H1 (cell line): ENCODE measurements at regions not wholly inside any gene's neighbourhood (a gene's known extent, or its start where the extent isn't known, plus 50 kb on each side); places are given as distances from the start of the nearest gene placed in this dataset.

Source experiments
- CTCF ChIA-PET: fragments of 300-600 bp; sonication (Branson Sonifier 250); formaldehyde crosslinking; loops from one replicate; lab custom pipeline; 2021; ENCODE audit not compliant: partially characterized antibody; lab: Charles Lee
- POLR2A ChIA-PET: fragments of 300-600 bp; sonication (Branson Sonifier 250); formaldehyde crosslinking; loops from one replicate; lab custom pipeline; 2021; ENCODE audit warnings: inconsistent platforms; ENCODE audit not compliant: partially characterized antibody; lab: Charles Lee
- DNase-seq, 2 experiments: peaks; one replicate each; pipeline versions ENCODE4 v3.0.0 to v3.0.0-alpha.2; 2010 to 2022; ENCODE audit warnings: low spot score in 2 of 2, low read depth in 1 of 2, mixed read lengths in 1 of 2
- FAIRE-seq: peaks from 2 replicates; lab custom pipeline; 2011; peaks lifted over from hg19 to GRCh38; lab: Jason Lieb, UNC
- H2AFZ ChIP-seq: 2 replicates; pipeline ENCODE4 v1.8.1; 2012; ENCODE audit warnings: low read length, inconsistent platforms
- H2AK5ac ChIP-seq: 2 replicates; pipeline ENCODE4 v1.6.1; 2013; ENCODE audit warnings: low read depth, low read length
- H2BK120ac ChIP-seq: replicated peaks from 2 replicates; pipeline ENCODE3; 2013; ENCODE audit warnings: low read depth, low read length, inconsistent platforms
- H2BK12ac ChIP-seq: 2 replicates; pipeline ENCODE4 v1.6.1; 2013; ENCODE audit warnings: low read depth, low read length
- H2BK15ac ChIP-seq: 2 replicates; pipeline ENCODE4 v1.6.1; 2013; ENCODE audit warnings: low read length
- H2BK20ac ChIP-seq: 2 replicates; pipeline ENCODE4 v1.6.1; 2013; ENCODE audit warnings: low read length
- H2BK5ac ChIP-seq: 2 replicates; pipeline ENCODE4 v1.6.1; 2013; ENCODE audit warnings: low read depth, low read length
- H3K14ac ChIP-seq: 2 replicates; pipeline ENCODE4 v1.6.1; 2013; ENCODE audit warnings: inconsistent platforms; ENCODE audit not compliant: insufficient read length
- H3K18ac ChIP-seq: 2 replicates; pipeline ENCODE4 v1.6.1; 2013; ENCODE audit warnings: low read length; ENCODE audit errors: extremely low read depth
- H3K23ac ChIP-seq: 2 replicates; pipeline ENCODE4 v1.6.1; 2013; ENCODE audit warnings: inconsistent platforms; ENCODE audit not compliant: insufficient read length
- H3K23me2 ChIP-seq: 2 replicates; pipeline ENCODE4 v1.6.1; 2013; ENCODE audit warnings: low read depth, low read length
- H3K27ac ChIP-seq: 2 replicates; pipeline ENCODE4 v1.6.1; 2011; ENCODE audit warnings: low read depth, low read length, inconsistent platforms
- H3K27me3 ChIP-seq, 4 experiments: replicated peaks in 1 of 4; 1 replicate in 1 of 4; 2 replicates in 3 of 4; pipeline versions ENCODE4 v1.6.1 to v1.8.1; 2011 to 2013; ENCODE audit warnings: low read length in 3 of 4, mild to moderate bottlenecking in 3 of 4, inconsistent platforms in 2 of 4, mixed read lengths in 2 of 4, moderate library complexity in 1 of 4; ENCODE audit not compliant: control insufficient read depth in 3 of 4, insufficient read depth in 3 of 4; ENCODE audit errors: extremely low read depth in 1 of 4
- H3K36me3 ChIP-seq, 4 experiments: 2 replicates each; pipeline versions ENCODE4 v1.6.1 to v1.8.1; 2011 to 2013; ENCODE audit warnings: mild to moderate bottlenecking in 4 of 4, low read length in 3 of 4, moderate library complexity in 2 of 4, control low read depth in 1 of 4, inconsistent platforms in 1 of 4; ENCODE audit not compliant: insufficient read depth in 4 of 4, control insufficient read depth in 2 of 4
- H3K4ac ChIP-seq: replicated peaks from 2 replicates; pipeline ENCODE3; 2013; ENCODE audit warnings: low read length, low read depth, mixed read lengths, inconsistent platforms; ENCODE audit not compliant: insufficient read length
- H3K4me1 ChIP-seq, 4 experiments: replicated peaks in 1 of 4; 1 replicate in 1 of 4; 2 replicates in 3 of 4; pipeline versions ENCODE4 v1.6.1 to v1.8.1; 2011 to 2013; ENCODE audit warnings: low read length in 3 of 4, inconsistent platforms in 2 of 4, mixed read lengths in 1 of 4; ENCODE audit not compliant: insufficient read depth in 4 of 4, control insufficient read depth in 3 of 4
- H3K4me2 ChIP-seq, 2 experiments: 2 replicates each; pipeline versions ENCODE4 v1.6.1 to v1.8.1; 2011 to 2013; ENCODE audit warnings: low read depth in 2 of 2, low read length in 2 of 2, control low read depth in 1 of 2, inconsistent platforms in 1 of 2, mild to moderate bottlenecking in 1 of 2; ENCODE audit not compliant: insufficient read depth in 1 of 2
- H3K4me3 ChIP-seq, 4 experiments: fragments of 200-600, 300-600 bp in 1 of 4; sonication (generic), shearing (Covaris generic), sonication (Bioruptor Twin) in 1 of 4; 2 replicates each; pipeline versions ENCODE4 v1.5.1 to v1.8.1; 2011 to 2016; ENCODE audit warnings: low read length in 4 of 4, low read depth in 3 of 4, control low read depth in 2 of 4, inconsistent platforms in 2 of 4, mild to moderate bottlenecking in 2 of 4, mixed read lengths in 1 of 4, moderate library complexity in 1 of 4; ENCODE audit not compliant: insufficient read depth in 2 of 4; ENCODE audit errors: extremely low read depth in 1 of 4
- H3K56ac ChIP-seq: replicated peaks from 2 replicates; pipeline ENCODE3; 2013; ENCODE audit warnings: low read depth, mild to moderate bottlenecking, mixed read lengths, low read length, inconsistent platforms; ENCODE audit not compliant: insufficient read length
- H3K79me1 ChIP-seq: 2 replicates; pipeline ENCODE4 v1.6.1; 2013; ENCODE audit warnings: low read depth, low read length, control low read depth
- H3K79me2 ChIP-seq, 2 experiments: 2 replicates each; pipeline versions ENCODE4 v1.6.1 to v1.8.1; 2012 to 2013; ENCODE audit warnings: low read length in 2 of 2, mild to moderate bottlenecking in 2 of 2, inconsistent platforms in 1 of 2; ENCODE audit not compliant: insufficient read depth in 2 of 2, control insufficient read depth in 1 of 2
- H3K9ac ChIP-seq, 4 experiments: replicated peaks in 1 of 4; 1 replicate in 1 of 4; 2 replicates in 3 of 4; pipeline versions ENCODE4 v1.6.1 to v1.8.1; 2011 to 2013; ENCODE audit warnings: low read depth in 3 of 4, low read length in 3 of 4, control low read depth in 2 of 4, mild to moderate bottlenecking in 2 of 4, moderate library complexity in 2 of 4, inconsistent platforms in 1 of 4; ENCODE audit errors: extremely low read depth in 1 of 4
- H3K9me3 ChIP-seq, 2 experiments: 2 replicates each; pipeline versions ENCODE4 v1.6.1 to v1.8.1; 2012 to 2013; ENCODE audit warnings: mild to moderate bottlenecking in 2 of 2, moderate library complexity in 2 of 2, control low read depth in 1 of 2, inconsistent platforms in 1 of 2, low read depth in 1 of 2, low read length in 1 of 2, mixed read lengths in 1 of 2; ENCODE audit not compliant: insufficient read depth in 2 of 2
- H4K20me1 ChIP-seq, 2 experiments: replicated peaks in 1 of 2; 2 replicates each; pipeline versions ENCODE3 to v1.8.1; 2011 to 2013; ENCODE audit warnings: inconsistent platforms in 2 of 2, low read length in 2 of 2, mild to moderate bottlenecking in 1 of 2; ENCODE audit not compliant: insufficient read depth in 2 of 2, control insufficient read depth in 1 of 2
- H4K5ac ChIP-seq: 2 replicates; pipeline ENCODE4 v1.6.1; 2013; ENCODE audit warnings: low read length, low read depth, mixed read lengths, inconsistent platforms; ENCODE audit not compliant: insufficient read length
- H4K8ac ChIP-seq: 2 replicates; pipeline ENCODE4 v1.8.0; 2013; ENCODE audit warnings: mild to moderate bottlenecking, moderate library complexity, low read length, inconsistent platforms; ENCODE audit not compliant: insufficient read depth; ENCODE audit errors: extremely low read depth
- H4K91ac ChIP-seq: replicated peaks from 2 replicates; pipeline ENCODE3; 2013; ENCODE audit warnings: low read length, mixed read lengths, inconsistent platforms; ENCODE audit not compliant: insufficient read length
- CTCF ChIP-seq, 3 experiments: IDR thresholded peaks; 1 replicate in 2 of 3; 2 replicates in 1 of 3; pipeline versions ENCODE4 v1.5.1 to v1.6.1; 2011; ENCODE audit warnings: low read length in 3 of 3, mild to moderate bottlenecking in 3 of 3, inconsistent platforms in 2 of 3, low read depth in 1 of 3, moderate library complexity in 1 of 3; ENCODE audit not compliant: insufficient read depth in 1 of 3; ENCODE audit errors: control extremely low read depth in 1 of 3
- EZH2 ChIP-seq: fragments of 200-600 bp; sonication (generic); IDR thresholded peaks from 2 replicates; pipeline ENCODE4 v1.7.1; 2012; ENCODE audit warnings: low read depth, mild to moderate bottlenecking, moderate library complexity, low read length, inconsistent platforms; ENCODE audit not compliant: severe bottlenecking
- GABPA ChIP-seq: IDR thresholded peaks from 2 replicates; pipeline ENCODE4 v1.6.1; 2011; ENCODE audit warnings: mild to moderate bottlenecking, low read length, moderate library complexity, borderline replicate concordance; ENCODE audit not compliant: insufficient read depth
- GTF2F1 ChIP-seq: IDR thresholded peaks from 2 replicates; pipeline ENCODE4 v1.6.1; 2012; ENCODE audit warnings: low read depth, low read length, improper control_type of control experiment, borderline replicate concordance
- JUN ChIP-seq: IDR thresholded peaks from 2 replicates; pipeline ENCODE4 v1.6.1; 2011; ENCODE audit warnings: low read depth, mild to moderate bottlenecking, improper control_type of control experiment, low read length
- KDM4A ChIP-seq: IDR thresholded peaks from one replicate; pipeline ENCODE4 v1.7.1; 2012; ENCODE audit warnings: low read depth, mild to moderate bottlenecking, moderate library complexity, low read length, inconsistent platforms; ENCODE audit not compliant: severe bottlenecking
- POLR2A ChIP-seq, 2 experiments: IDR thresholded peaks; 1 replicate in 1 of 2; 2 replicates in 1 of 2; pipeline ENCODE4 v1.6.1; 2011; ENCODE audit warnings: low read depth in 2 of 2, low read length in 2 of 2, mild to moderate bottlenecking in 2 of 2; ENCODE audit errors: control extremely low read depth in 1 of 2
- POLR2AphosphoS5 ChIP-seq: IDR thresholded peaks from 2 replicates; pipeline ENCODE4 v1.6.1; 2011; ENCODE audit warnings: low read depth, low read length
- RXRA ChIP-seq: IDR thresholded peaks from 2 replicates; pipeline ENCODE4 v1.6.1; 2011; ENCODE audit warnings: low read depth, mild to moderate bottlenecking, low read length, moderate library complexity; ENCODE audit not compliant: insufficient read depth
- TAF7 ChIP-seq: optimal IDR thresholded peaks from 2 replicates; pipeline ENCODE3; 2011; ENCODE audit warnings: low read depth, mild to moderate bottlenecking, inconsistent platforms, low read length, moderate library complexity, borderline replicate concordance
- TCF12 ChIP-seq: IDR thresholded peaks from 2 replicates; pipeline ENCODE4 v1.6.1; 2011; ENCODE audit warnings: low read depth, mild to moderate bottlenecking, low read length
- WGBS, 2 experiments: shearing (Covaris generic) in 1 of 2; methylation state at CpG; one replicate each; pipeline versions ENCODE4 v1.1.6 to v1.1.7; 2013 to 2015; ENCODE audit warnings: low lambda C conversion rate in 2 of 2, mixed read lengths in 2 of 2, inconsistent platforms in 1 of 2, low coverage in 1 of 2, missing lambda C conversion rate in 1 of 2; ENCODE audit not compliant: insufficient replicate concordance in 2 of 2, insufficient coverage in 1 of 2, insufficient read length in 1 of 2; ENCODE audit errors: extremely low coverage in 1 of 2, missing lambda C conversion rate in 1 of 2; 5-methylcytosine and 5-hydroxymethylcytosine counted together

GRCh38 chrX:42602136-42602535 lies 175.8 kb downstream of the PPP1R2C start:
- Histone ChIP-seq H3K4me2 (no peak overlapping the region), H4K91ac (no peak overlapping the region), H4K5ac (no peak overlapping the region), H3K18ac (no peak overlapping the region), H2AFZ (no peak overlapping the region), H3K14ac (no peak overlapping the region), H2BK120ac (no peak overlapping the region), H3K27me3 (no peaks in the 10 kb centered on the region), H2BK20ac (no peak overlapping the region), H3K79me1 (no peaks in the 10 kb centered on the region), H3K79me2 (no peaks in the 10 kb centered on the region), H3K23me2 (no peaks in the 10 kb centered on the region), H3K27ac (no peak overlapping the region), H2AK5ac (no peak overlapping the region), H4K8ac (no peak overlapping the region), H2BK12ac (no peak overlapping the region), H3K9ac (no peak overlapping the region), H3K36me3 (no peaks in the 10 kb centered on the region), H3K9me3 (no peaks in the 10 kb centered on the region), H3K4me1 (no peaks in the 10 kb centered on the region), H2BK5ac (no peak overlapping the region), H3K23ac (no peak overlapping the region), H2BK15ac (no peak overlapping the region), H3K56ac (no peak overlapping the region), H4K20me1 (no peaks in the 10 kb centered on the region), H3K4me3 (no peak overlapping the region), H3K4ac (no peak overlapping the region)
- ChIA-PET CTCF (no interaction called here), POLR2A (no interaction called here)
- TF ChIP-seq EZH2 (no peak), JUN (no peak), KDM4A (no peak), POLR2AphosphoS5 (no peak), POLR2A (IDR thresholded peaks at IDR 0.05; ENCODE audit: control extremely low read depth in 1 of 2, low read depth in 2 of 2, low read length in 2 of 2) (no peak), TAF7 (no peak), GTF2F1 (no peak), GABPA (no peak), CTCF (IDR thresholded peaks at IDR 0.05; ENCODE audit: control extremely low read depth in 1 of 3, insufficient read depth in 1 of 3, low read depth in 1 of 3, low read length in 3 of 3) (no peak), TCF12 (no peak), RXRA (no peak)
- WGBS, 2 experiments, result 97% methylated on average over 3 of the region's 3 CpGs; no CpG with 5 or more reads in 1 of the 2 experiments
- no peak for DNase-seq
- FAIRE-seq, result no peak
